Inferior parietal cortex (tissue), 1 donor: ENCODE measurements at regions not wholly inside any gene's neighbourhood (a gene's known extent, or its start where the extent isn't known, plus 50 kb on each side); places are given as distances from the start of the nearest gene placed in this dataset.
"Not testable (repeated sequence)": the region's sequence is repeated elsewhere in the genome, so short reads cannot be mapped to it uniquely, and the experiment has no call there.

Experiments
- DNase-seq: peaks from one replicate; pipeline ENCODE4 v3.0.0-alpha.2; 2016; ENCODE audit errors: extremely low spot score

- no peak for DNase-seq
Observed at GRCh38 chr13:76350399-76350798, 535.8 kb downstream of the KCTD12 start.

GRCh38 chr13:76349700-76350099, 536.5 kb downstream of the KCTD12 start:
- no peak for DNase-seq

DNA sequence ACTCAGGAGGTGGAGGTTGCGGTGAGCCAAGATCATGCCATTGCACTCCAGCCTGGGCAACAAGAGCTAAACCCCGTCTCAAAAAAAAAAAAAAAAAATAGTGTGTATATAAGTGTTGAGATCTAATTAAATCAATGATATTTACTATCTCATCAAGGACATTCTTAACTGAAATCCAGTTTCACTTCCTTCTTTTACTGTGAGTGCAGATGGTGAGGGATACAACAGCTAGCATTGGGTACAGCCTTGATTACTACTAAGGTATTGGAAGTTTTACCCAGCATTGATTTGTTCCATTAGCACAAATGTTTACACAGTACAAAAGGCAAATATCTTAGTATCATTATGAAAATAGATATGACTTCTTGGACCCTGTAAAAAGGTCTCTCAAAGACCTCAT, 546.6 kb downstream of the KCTD12 start:
- no peak for DNase-seq

DNA sequence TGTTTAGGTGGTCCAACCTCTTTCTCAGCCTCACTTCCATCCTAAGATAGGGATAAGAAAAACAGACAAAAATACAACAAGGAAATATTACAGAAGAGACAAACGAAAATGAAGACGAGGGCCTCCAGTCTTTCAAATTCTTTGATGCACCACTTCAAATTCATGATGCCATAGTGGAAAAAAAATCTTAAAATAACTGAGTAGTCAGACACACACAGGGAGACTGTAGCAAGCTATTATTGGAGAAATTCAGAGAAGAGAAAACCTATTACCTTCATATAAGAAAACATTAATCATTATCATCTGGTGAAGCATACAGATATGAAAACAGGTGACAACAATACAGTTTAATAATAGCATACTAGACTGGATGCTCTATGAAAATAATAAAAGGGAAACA, 548.2 kb downstream of the KCTD12 start:
- no peak for DNase-seq

GRCh38 chr13:76336889-76337844, 549.0 kb downstream of the KCTD12 start:
- DNase-seq: no peak

GRCh38 chr13:76335463-76335862, 550.7 kb downstream of the KCTD12 start:
- DNase-seq: no peak

DNA sequence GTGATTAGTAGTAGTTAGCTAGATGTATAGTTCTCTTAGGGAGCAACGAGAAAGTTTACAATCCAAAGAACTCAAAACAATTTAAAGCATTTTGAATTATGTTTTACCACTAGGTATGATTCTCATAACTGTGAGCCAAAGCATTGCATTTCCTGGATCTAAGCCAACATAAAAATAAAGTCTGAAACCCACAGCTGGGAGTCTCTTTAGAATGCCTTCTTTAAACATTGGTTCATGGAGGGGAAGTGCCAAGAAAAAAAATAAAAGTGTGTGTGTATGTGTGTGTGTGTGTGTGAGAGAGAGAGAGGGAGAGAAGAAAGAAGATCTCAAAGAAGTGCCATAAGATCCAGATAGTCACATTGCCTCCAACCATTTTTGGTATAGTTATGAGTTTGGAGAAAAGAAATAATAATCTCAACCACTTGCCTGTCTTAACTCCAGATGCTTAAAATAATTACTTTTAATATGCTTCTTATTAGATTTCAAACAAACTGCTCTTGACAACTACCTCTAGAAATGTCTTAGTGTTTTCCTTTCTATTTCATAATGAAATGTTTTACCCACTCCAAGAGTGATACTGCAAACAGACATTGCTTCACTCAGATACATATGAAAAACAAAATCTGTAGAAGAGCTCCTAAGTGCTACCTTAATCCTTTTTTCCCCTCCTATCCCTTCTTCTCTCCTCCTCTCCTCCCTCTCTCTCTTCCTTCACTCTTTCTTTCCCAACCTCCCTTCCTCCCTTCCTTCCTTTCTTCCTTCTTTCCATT, 554.1 kb downstream of the KCTD12 start:
- DNase-seq: no peak

GRCh38 chr13:76330761-76331160, 555.4 kb downstream of the KCTD12 start:
- no peak for DNase-seq

DNA sequence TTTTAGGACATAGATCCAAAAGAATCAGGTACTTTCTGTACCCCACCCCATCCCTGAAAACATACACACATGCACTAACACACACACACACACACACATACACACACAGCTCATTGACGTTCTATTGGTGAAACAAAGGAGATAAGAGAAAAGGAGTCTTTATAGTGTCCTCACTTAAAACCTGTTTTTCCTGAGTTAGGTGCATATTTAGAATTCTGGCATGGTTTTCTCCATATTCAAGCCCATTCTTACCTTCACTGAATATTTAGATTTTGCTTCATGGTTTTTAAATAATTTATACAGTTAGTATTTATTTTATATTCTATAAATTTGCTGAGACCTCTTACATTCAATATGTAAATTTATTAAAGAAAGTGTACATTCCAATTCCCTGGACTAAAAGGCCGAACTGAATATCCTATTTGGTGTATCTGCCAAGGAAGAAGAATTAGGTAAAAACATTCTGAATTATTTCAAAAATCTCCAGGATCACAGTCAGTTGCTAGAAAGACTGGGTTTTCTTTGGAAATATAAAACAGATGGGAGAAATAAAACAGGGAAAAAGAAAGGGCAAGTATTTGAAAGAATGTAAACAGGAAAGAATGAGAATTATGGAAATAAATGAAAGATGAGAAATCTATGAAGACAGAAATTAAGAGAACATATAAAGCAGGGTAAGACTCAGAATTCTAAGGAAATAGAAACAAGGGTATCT, 556.2 kb downstream of the KCTD12 start:
- DNase-seq: no peak

- no peak for DNase-seq
Observed at GRCh38 chr13:76329004-76329403, 557.2 kb downstream of the KCTD12 start.

DNA sequence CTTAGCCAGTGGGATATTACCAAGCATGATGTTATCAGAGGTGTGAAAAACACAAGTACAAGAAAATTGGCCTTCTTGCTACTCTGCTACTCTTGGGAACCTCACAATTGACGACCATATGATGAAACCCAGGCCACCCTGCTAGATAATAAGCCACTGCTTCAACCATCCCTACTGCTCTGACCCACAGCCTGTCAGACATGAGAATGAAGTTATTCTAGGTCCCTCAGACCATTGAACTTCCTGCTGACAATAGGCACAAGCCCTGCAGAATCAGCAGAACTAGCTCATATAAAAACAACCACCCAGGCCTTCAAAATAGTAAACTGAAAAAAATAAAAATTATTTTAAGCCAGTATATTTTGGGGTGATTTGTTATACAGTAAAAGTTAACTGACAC, 559.9 kb downstream of the KCTD12 start:
- no peak for DNase-seq

DNA sequence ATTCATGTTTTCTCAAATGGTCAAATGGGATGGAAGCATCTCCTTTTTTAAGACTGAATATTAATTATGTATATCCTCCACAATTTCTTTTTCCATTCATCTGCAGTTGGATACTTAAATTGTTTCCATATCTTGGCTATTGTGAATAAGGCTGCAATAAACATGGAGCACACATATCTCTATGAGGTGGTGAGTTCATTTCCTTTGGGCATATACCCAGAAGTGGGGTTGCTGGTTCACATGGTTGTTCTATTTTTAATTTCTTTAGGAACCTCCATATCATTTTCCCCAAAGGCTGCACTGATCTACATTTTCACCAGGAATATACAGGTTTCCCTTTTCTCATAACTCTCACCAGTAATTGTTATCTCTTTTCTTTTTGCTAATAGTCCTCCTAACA, 566.3 kb downstream of the KCTD12 start:
- DNase-seq: no peak

DNA sequence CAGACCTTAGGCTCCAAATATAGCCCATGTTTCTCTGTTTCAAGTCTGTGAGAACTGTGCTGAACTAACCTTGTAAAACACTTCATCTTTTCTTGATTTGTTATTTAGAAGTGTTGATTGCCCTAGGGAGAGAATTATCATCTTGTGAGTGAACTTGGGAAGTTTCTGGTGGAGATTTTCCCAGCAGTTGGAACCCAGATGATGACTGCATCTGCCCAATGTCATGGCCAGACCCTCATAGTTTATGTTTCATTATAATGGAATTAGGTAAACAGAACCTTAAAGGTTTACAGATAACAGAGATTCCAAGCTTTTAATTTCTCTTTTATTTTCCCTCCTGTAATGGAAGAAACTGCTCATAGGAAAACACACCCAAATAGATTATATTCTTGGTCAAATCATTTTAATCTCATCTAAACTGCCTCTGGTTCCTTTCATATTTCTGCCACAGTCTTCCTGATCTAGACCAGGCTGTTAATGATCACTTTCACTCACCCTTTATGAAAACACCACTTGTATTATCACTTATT, 569.1 kb downstream of the KCTD12 start:
- DNase-seq: no peak

DNA sequence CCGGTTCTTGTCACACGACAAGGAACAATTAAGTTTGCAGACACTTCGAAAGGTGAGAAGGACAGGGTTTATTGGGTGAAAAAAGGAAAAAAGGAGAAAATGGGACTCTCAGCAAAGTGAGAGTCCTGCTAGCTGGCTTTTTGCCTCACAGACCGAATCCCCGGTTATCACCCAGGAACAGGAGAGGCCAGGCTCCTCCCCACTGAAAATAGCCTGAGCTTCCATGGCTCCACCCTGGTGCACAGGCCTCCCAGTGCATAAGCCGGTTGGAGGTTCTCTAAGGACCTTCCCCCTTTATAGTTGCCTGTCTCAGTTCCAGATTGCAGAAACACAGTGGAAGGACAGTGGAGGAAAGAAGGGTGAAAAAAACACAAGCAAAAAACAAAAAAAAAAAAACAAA, 571.7 kb downstream of the KCTD12 start:
- DNase-seq: no peak

DNA sequence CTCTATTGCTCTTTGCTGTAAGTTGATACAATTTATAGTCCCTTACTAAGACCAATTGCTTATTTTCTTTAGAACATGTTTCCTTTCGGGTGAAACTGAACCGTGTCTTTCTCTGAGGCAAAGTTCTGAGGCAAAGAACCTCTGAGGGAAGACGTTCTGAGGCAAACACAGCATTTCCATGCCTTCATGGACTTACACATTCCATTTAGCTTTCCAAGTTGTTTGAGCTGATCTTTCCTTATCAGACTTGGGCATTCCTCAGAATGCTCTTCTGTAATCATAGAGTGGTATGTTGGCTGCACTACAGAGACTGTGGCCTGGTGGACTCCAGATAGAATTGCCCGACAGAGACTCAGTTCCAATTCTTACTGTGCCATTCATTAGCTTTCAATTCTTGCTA, 579.1 kb downstream of the KCTD12 start:
- DNase-seq: no peak

DNA sequence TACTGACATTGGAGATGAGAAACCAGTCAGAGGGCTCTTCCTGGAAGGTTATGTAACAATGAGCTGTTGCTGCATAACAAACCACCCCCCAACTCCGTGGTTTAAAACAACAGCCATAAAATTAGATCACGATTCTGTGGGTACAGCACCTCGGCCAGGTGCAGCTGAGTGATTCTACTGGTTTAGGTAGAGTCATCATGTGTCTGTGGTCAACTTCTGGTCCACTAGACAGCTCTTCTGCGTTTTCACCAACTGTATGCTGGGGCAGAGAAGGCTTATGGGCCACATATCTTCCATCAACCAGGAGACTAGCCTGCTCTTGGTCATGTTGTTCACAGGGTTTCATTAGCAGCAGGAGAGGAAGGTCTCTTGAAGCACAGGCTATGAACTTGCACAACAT, 585.5 kb downstream of the KCTD12 start:
- DNase-seq: no peak

DNA sequence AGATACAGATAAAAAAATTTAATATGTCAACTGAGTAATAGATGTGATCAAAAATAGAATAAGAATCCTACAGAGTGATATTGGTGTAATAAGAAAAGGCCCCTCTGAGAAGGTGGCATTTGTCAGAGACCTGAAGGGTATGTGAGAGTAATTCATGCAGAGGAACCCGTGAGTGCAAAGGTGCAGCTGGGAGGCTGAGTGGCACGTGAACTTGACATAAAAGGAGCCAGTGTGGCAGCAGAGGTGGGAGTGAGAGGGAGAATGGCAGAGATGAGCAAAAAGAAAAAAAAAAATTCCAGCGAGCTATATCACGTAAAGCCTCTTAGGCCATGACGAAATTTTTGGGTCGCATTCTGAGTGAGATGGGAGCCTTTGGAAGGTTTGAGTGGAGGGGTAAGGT, 588.9 kb downstream of the KCTD12 start:
- DNase-seq: no peak

GRCh38 chr13:76296751-76297150, 589.5 kb downstream of the KCTD12 start:
- DNase-seq: no peak

GRCh38 chr13:76295020-76295419, 591.2 kb downstream of the KCTD12 start:
- not testable (repeated sequence) for DNase-seq

- no peak for DNase-seq
Observed at GRCh38 chr13:76293751-76294150, 592.5 kb downstream of the KCTD12 start.

GRCh38 chr13:76293346-76293745, 592.9 kb downstream of the KCTD12 start:
- DNase-seq: no peak

GRCh38 chr13:76292726-76293125, 593.5 kb downstream of the KCTD12 start:
- no peak for DNase-seq
